HG03469 (cell line): ENCODE measurements at regions not wholly inside any gene's neighbourhood (a gene's known extent, or its start where the extent isn't known, plus 50 kb on each side); places are given as distances from the start of the nearest gene placed in this dataset.
"Not testable (repeated sequence)": the region's sequence is repeated elsewhere in the genome, so short reads cannot be mapped to it uniquely, and the experiment has no call there.

Experiments
- ATAC-seq: cut with Tn5 transposase; IDR thresholded peaks from one replicate; pipeline ENCODE4 v1.9.1; 2021; ENCODE audit warnings: mild to moderate bottlenecking, moderate library complexity, moderate number of reproducible peaks; ENCODE audit not compliant: unreplicated experiment

DNA sequence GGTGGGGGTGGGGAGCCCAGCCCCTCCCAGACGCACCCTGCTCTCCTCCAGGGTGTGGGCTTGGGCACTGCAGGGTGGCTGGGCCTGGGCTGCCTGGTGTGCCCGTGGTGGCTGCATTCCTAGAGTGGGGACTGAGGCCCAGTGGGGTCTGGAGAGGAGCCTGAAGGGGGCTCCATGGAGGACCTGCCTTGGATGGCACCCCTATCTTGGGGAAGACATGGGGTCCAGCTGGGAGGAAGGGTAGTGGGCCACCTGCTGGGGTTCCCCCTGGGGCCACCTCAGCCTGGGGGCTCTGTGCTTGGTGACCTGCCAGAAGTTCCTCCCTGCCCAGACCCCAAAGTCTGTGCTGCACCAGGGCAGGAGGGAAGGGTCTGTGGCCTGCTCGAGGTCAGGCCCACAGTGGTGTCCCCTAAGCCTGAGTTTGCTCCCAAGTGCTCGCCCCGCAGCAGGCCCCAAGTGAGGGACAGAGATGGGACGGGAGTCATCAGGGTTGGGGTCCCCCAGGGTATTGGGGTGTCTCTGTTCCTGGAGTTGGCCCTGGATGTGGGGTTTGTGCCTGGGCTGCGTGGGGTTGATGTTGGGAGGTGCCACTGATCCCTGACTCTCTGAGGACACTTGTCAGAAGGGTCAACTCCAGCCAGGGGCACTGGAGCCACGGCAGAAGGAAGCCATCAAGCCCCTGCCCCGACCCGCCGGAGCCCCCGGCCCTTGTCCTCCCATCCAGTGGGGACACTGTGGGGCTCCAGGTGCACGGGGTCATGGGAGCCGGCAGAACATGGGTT is 382.9 kb downstream of the TMEM121 start:
- ATAC-seq = no peak

- not testable (repeated sequence) for ATAC-seq
These were observed 383.4 kb downstream of the TMEM121 start for GRCh38 chr14:105909828-105910120.

GRCh38 chr14:105910426-105910825 is 384.0 kb downstream of the TMEM121 start:
- no peak for ATAC-seq

DNA sequence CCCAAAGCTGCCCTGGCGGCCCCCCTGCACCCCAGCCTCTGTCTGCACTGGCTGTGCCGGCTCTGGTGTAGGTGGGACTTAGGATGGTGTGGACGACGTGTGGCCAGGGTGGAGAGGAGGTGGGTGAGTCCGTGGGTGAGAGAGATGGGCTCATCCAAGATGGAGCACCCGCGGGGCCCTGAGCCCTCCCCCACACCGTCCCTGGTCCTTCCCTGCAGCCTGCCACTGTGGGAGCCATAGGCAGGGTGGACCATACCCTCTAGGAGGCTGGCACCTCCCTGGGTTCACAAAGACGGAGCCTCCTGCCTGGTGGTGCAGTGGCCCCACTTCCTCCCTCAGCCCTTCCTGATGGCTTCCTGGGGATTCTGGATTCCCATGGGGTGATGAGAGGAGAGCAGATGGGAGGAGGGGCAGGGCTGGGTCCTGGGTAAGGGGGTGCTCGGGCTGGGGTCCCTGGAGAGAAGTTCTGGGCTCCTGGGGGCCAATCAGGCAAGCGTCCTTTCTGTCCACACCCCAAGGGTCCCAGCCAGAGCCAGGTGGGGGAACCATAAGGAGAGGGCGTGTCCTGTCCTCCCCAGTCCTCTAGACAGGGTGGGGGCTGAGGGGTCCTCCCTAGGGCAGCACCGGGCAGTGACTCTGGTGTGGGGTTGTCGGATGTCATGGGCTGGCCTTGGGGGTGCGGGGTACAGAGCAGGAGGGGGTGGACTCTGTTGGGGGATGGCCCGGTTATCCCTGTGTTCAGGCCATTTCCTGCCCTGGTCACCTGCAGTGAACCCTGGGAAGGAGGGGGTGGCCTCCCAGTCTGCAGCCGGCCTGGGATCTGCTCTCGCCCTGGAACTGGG is 384.8 kb downstream of the TMEM121 start:
- ATAC-seq = no peak

DNA sequence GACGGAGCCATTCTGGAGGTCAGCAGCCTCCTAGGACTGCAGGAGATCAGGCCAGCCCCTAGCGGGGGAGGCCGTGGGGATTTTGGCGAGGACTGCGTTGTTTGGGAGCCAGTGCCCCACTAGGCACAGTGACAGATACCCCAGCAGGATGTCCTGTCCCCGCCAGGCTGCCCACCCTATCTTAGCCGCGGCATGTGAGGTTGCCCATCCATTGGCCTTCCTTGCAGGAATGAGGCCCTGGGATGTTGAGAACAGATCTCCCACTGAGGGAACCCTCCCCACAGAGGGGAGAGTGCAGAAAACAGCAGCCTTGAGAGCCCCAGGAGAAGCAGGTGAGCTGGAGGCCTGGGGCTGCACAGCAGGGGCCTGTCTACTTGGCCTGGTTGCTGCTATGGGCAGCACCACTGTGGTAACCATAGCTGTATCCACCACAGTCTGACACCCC is 385.5 kb downstream of the TMEM121 start:
- ATAC-seq = not testable (repeated sequence)

GRCh38 chr14:105912641-105913180 is 386.3 kb downstream of the TMEM121 start:
- no peak for ATAC-seq

- no peak for ATAC-seq
These were observed 386.8 kb downstream of the TMEM121 start for GRCh38 chr14:105913221-105913620.

GRCh38 chr14:105913861-105914260 is 387.5 kb downstream of the TMEM121 start:
- no peak for ATAC-seq

DNA sequence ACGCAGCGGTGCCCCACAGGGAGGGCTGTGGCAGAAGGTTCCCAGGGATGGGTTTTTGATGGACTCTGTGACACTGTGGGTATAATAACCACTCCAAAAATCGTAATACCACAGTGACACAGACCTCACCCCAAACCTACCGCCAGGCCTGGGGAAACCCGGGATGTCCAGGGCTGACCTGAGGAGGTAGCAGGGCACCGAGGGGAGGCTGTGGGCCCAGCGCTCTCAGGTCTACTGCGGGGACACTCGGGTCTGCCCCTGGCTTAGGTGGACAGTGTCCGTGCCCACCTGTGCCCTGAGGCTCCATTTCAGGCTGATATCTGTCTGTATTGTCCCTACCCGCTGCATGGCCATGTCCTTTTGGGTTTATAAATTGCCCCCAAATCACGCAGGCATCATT is 387.9 kb downstream of the TMEM121 start:
- ATAC-seq = not testable (repeated sequence)

GRCh38 chr14:105914738-105915385 is 388.5 kb downstream of the TMEM121 start:
- no peak for ATAC-seq

- ATAC-seq = not testable (repeated sequence)
These were observed 389.2 kb downstream of the TMEM121 start for GRCh38 chr14:105915546-105915945.

GRCh38 chr14:105917136-105917932 is 391.0 kb downstream of the TMEM121 start:
- not testable (repeated sequence) for ATAC-seq

DNA sequence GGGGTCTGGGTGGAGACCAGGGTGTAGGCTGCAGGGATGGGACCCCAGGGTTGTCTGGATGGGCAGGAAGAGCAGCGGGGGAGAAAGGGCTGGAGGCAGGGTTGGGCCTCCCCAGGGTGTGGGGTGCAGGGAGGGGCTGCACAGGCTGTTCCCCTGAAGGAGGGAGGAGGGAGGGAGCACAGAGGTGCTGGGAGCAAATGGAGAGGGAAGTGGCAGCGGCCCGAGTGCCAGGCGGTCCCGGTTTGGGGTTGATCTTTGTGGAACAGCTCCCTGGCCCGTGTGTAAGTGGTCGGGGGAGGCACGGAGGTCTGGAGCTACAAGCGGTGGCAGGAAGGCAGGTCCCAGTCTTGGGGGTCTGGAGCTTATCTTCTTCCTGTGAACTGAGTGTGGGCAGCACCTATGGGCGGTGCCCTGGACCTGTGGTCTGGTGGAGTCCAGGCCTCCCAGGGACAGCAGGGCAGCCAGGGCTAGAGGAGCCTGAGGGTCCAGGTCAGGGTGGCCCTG is 391.6 kb downstream of the TMEM121 start:
- ATAC-seq = no peak

- ATAC-seq = no peak
These were observed 392.3 kb downstream of the TMEM121 start for GRCh38 chr14:105918496-105919262.

- ATAC-seq = no peak
These were observed 393.2 kb downstream of the TMEM121 start for GRCh38 chr14:105919458-105920150.

DNA sequence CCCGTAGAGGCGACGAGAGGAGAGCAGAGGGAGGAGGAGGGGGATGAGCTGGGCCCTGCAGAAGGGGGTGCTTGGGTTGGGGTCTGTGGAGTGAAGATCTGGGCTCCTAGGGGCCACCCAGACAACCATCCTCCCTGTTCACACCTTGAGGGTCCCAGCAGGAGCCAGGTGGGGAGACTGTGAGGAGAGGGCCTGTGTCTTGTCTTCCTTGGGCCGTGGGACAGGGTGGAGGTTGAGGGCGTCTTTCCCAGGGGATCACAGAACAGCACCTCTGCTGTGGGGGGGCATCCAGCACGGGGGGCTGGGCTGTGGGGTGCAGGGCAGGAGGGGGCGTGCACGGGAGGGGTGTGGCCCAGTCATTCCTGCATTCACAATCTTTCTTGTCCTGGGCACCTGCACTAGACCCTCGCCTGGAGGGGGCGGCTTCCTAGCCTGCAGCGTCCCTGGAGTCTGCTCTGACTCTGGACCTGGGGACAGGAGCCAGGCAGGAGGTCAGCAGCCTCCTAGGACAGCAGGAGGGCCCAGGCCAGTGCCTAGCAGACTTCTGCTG is 393.8 kb downstream of the TMEM121 start:
- ATAC-seq = not testable (repeated sequence)

DNA sequence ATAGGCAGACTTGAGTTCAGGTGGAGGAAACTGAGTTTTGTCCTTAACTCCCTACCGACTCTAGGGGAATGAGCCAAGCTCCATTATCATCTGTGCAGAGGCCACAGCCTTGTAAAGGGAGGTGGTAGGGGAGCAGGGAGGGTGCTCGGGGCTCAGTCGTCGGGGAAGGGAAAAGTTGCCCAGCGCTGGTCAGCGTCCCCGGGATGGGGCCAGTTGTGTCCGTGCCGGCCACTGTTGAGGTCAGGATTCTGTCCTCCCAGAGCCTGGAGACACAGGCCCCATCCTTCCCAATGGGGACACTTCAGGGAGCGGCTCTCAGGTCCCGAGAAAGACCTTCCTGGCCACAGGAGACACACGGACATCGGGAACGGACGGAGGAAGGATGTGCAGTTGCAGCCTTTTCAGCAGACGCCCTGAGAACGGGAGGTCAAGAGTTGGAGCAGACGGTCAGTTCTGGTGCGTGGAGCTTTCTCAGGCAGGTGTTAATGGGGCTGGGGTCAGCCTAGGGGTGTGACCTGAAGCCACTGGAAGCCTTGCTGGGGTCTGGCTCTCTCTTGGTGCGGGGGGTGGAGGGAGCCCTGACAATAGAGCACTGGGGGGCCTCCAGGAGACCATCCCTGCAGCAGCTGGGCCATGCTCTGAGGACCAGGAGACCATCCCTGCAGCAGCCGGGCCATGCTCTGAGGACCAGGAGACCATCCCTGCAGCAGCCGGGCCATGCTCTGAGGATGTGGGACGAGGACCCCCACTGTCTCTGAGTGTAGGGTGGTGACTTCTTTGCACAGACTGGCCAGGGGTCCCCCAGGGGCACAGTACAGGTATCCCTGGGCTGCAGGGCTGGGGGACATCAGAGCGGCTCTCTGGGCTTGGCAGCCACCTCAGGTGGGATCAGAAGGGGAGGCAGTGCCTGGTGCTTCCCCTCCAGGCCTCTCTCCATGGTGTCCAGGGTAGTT is 394.7 kb downstream of the TMEM121 start:
- ATAC-seq = not testable (repeated sequence)
